MM.1S (cell line): ENCODE measurements at regions not wholly inside any gene's neighbourhood (a gene's known extent, or its start where the extent isn't known, plus 50 kb on each side); places are given as distances from the start of the nearest gene placed in this dataset.

Experiments
- EZH2 ChIP-seq: fragments of 300-600 bp; sonication (generic); optimal IDR thresholded peaks from 2 replicates; pipeline ENCODE3; 2017; ENCODE audit warnings: low read depth, mild to moderate bottlenecking, antibody characterized with exemption, low read length, mixed read lengths
- TF ChIP-seq, protein P1 (sequence below): fragments of 300-600 bp; sonication (generic); IDR thresholded peaks from 2 replicates; pipeline ENCODE4 v1.5.1; 2016; ENCODE audit warnings: antibody characterized with exemption, low read length, mixed read lengths

DNA sequence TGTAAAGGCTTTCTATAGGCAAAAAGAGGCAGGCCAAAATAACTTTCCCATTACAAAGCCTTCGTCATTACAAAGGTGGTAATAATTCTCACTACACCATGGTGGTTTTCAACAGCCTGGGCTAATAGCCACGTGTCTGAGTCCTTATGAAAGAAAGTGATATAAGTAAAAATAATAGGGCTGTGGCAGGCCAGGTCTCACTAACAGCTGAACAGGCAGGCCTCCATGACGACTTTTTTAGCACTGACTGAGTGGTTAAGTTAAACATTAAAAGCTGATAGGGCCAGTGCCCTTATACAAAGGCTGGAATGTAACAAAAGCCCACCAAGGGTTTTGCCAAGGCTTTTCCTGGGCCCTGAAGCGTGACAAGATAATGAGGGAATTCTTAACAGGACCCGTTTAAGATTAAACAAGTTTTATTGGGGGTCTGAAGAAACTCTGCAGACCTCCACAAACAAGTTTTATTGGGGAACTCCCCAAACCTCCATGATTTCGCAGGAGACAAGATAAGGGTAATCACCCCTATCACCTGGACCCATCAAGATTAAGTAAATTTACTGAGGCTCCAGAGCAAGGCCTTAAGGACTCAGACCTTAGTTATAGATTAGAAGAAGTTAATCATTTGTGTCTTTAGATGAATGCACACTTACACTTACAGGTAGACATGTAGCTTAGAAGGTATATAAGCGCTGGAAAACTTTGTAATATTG, 412.9 kb downstream of the CHSY3 start:
- TF ChIP-seq, protein P1, sequence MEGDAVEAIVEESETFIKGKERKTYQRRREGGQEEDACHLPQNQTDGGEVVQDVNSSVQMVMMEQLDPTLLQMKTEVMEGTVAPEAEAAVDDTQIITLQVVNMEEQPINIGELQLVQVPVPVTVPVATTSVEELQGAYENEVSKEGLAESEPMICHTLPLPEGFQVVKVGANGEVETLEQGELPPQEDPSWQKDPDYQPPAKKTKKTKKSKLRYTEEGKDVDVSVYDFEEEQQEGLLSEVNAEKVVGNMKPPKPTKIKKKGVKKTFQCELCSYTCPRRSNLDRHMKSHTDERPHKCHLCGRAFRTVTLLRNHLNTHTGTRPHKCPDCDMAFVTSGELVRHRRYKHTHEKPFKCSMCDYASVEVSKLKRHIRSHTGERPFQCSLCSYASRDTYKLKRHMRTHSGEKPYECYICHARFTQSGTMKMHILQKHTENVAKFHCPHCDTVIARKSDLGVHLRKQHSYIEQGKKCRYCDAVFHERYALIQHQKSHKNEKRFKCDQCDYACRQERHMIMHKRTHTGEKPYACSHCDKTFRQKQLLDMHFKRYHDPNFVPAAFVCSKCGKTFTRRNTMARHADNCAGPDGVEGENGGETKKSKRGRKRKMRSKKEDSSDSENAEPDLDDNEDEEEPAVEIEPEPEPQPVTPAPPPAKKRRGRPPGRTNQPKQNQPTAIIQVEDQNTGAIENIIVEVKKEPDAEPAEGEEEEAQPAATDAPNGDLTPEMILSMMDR: no peak
- TF ChIP-seq EZH2: no peak
